Hematopoietic multipotent progenitor cell treated with erythropoietin and hydrocortisone succinate and interleukin-3 and kit ligand, for 6 days (in vitro differentiated cells): ENCODE measurements at regions not wholly inside any gene's neighbourhood (a gene's known extent, or its start where the extent isn't known, plus 50 kb on each side); places are given as distances from the start of the nearest gene placed in this dataset.

Experiments
- DNase-seq: peaks from one replicate; pipeline ENCODE4 v3.0.0-alpha.2; 2015

DNA sequence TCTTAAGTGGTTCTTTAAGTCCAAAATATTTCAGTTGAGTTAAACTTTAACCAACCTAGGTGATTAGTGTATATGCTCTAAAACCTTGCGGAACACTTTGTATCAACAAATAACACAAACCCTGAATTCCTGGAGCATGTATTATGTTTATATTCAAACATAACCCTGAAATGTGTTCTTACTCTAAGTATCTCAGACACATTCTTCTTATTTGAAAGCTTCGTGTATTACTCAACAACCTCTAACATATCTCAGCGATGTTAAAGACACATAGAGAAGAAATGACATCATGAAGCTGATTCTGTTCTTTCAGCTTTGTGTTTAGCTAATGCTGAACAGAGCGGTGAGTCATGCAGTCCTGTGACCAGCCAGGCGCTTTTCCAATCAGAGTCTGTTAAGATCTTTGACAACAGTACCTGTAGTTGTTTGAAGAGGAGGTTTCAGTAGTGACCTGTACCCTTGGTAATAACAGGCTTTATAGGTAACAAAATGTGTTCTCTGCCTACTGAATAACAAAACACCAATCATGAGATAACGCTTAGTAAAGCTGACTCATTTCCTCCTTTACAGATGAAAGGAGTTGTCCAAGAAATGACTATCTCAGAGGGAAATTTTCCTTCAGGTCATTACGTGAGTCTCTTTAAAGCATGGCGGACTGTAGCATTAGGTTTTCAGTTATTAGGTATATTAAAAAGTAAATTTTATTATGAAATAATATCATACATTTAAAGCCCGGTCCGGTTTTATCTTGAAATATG is 67.3 kb upstream of the KLF6 start:
- DNase-seq: peak; percentile 72

GRCh38 chr10:3850999-3851937 is 66.3 kb upstream of the KLF6 start:
- peak; percentile 61 for DNase-seq

DNA sequence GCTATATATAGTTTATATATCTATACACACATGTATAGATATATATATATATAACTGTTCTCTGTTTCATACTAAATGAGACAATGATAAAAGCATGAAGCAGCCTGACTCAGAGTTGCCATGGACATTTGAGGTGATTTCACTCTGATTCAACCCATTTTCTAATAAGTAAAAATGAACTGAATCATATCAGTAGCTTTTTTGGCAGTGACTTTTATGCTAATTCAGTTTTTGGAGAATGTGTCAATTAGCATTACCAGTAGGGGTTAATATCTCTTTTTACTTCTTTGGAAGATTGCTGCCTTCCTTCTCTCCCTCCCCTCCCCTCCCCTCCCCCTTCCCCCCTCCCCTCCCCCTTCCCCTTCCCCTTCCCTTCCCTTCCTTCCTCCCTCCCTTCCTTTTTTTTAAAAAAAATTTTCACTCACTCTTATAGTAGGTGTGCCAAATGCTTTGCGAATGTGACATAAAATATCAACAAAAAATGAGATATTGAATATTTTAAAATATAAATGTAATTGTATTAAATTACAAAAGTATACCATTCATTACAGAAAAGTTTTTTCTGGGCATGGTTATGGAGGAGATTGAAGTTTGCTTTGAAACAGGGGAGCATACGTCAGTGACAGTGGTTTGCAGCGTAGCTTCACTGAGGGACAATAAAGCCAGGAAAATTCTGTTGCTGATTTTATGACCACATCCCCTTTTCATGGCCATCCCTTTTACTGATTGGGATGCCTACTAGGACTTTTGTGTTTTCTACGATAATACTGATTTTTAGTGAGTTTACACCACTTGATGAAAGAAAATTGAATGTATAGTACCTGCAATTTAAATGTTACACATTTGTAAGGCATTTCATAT is 64.0 kb upstream of the KLF6 start:
- DNase-seq: no peak

DNA sequence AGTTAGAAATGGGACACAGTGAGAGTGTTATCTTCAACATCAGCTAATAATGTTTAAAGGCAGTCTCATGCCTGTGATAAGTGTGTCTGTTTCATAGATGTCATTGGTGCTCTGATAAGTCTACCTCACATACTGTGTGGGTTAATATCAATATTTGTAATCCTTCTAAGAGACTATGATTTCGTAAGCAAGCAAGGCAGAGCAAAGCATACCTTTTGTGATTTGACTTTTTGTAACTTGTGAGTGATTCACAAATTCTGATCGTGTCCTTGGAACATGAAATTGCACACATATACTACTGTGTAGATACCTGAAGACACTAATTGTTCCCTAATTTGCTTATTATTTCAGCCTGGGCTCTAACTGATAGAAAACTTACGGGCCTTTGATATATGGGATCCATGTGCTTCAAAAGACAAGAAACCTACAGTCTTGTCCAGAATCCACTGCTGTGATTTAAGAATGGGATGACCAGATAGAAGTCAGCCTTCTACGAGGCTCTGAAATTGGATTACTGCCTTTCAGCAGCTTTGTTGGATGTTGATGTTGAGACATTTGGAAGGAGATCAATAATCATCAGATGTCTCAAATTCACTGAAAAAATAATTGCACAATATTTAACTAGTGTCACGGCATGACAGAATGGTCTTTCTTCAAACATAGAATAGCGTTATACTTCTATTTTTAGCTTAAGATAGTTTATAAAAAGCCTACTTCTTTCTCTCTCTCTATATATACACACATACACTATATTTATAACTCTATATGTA is 63.2 kb upstream of the KLF6 start:
- DNase-seq: no peak

DNA sequence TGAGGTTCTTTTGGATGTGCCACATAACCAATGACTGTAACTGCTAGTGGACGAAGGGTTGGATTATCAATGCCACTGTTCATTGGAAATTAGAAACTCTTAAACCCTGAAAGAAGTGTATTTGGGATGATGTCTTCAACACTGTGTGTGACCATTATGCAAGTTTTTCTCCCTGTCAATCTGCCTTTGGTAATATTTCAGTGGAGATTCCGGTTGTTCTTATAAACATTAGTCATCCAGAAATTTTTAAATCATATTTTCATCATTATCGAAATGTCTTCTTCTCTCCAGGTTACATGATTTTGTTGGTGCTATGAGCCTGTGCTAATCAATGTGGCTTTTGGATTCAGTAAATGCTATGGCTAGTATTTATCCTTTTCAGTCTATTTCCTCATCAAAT is 61.7 kb upstream of the KLF6 start:
- DNase-seq: no peak

GRCh38 chr10:3844491-3845025 is 59.5 kb upstream of the KLF6 start:
- DNase-seq: peak; percentile 57

- no peak for DNase-seq
Measured at GRCh38 chr10:3838460-3839437, 53.7 kb upstream of the KLF6 start.

GRCh38 chr10:3837647-3838459 is 52.8 kb upstream of the KLF6 start:
- no peak for DNase-seq

GRCh38 chr10:3836222-3836820 is 51.3 kb upstream of the KLF6 start:
- DNase-seq: no peak

GRCh38 chr10:3835770-3836169 is 50.8 kb upstream of the KLF6 start:
- peak; percentile 56 for DNase-seq

GRCh38 chr10:3834947-3835346 is 49.9 kb upstream of the KLF6 start:
- no peak for DNase-seq
